Gastroesophageal sphincter (tissue), 4 donors: ENCODE measurements at regions not wholly inside any gene's neighbourhood (a gene's known extent, or its start where the extent isn't known, plus 50 kb on each side); places are given as distances from the start of the nearest gene placed in this dataset.

ENCODE experiments used
- ATAC-seq: fragments of 150-250 bp; one replicate; pipeline ENCODE4 v1.9.1; 2016; ENCODE audit warnings: mild to moderate bottlenecking, moderate library complexity
- H3K27ac ChIP-seq, 4 donors: fragments of 200-600 bp; sonication (generic) in 3 of 4; 1 replicate in 3 of 4; 2 replicates in 1 of 4; pipeline ENCODE4 v1.5.1; 2016 to 2019
- H3K27me3 ChIP-seq: fragments of 200-600 bp; sonication (generic); one replicate; pipeline ENCODE4 v1.5.1; 2019
- H3K36me3 ChIP-seq, 2 donors: fragments of 200-600 bp; sonication (generic); one replicate each; pipeline ENCODE4 v1.5.1; 2019; ENCODE audit warnings: control low read depth in 1 of 2
- H3K4me1 ChIP-seq, 3 donors: fragments of 200-600 bp; sonication (generic); 1 replicate in 2 of 3; 2 replicates in 1 of 3; pipeline ENCODE4 v1.5.1; 2016 to 2019; ENCODE audit warnings: control low read depth in 2 of 3
- H3K4me3 ChIP-seq, 2 donors: fragments of 200-600 bp; sonication (generic); one replicate each; pipeline ENCODE4 v1.5.1; 2019; ENCODE audit warnings: mild to moderate bottlenecking in 1 of 2, moderate library complexity in 1 of 2
- H3K9me3 ChIP-seq, 3 donors: fragments of 200-600 bp; sonication (generic); one replicate each; pipeline ENCODE4 v1.5.1; 2017 to 2019; ENCODE audit warnings: control low read depth in 2 of 3
- CTCF ChIP-seq, 4 experiments: fragments of 200-600 bp in 2 of 4; fragments of 450-650 bp in 2 of 4; sonication (generic) in 1 of 4; IDR thresholded peaks; one replicate each; pipeline ENCODE4 v1.5.1; 2017 to 2019; ENCODE audit warnings: antibody characterized with exemption in 4 of 4, mild to moderate bottlenecking in 2 of 4, moderate library complexity in 2 of 4
- EP300 ChIP-seq: sonication (generic); formaldehyde crosslinking; IDR thresholded peaks from one replicate; pipeline ENCODE4 v1.6.1; 2017; ENCODE audit warnings: antibody characterized with exemption, mild to moderate bottlenecking
- POLR2A ChIP-seq, 2 donors: fragments of 450-650 bp; IDR thresholded peaks; one replicate each; pipeline ENCODE4 v1.6.1; 2017; ENCODE audit warnings: antibody characterized with exemption in 2 of 2, mild to moderate bottlenecking in 2 of 2, moderate library complexity in 1 of 2
- POLR2AphosphoS5 ChIP-seq: sonication (generic); formaldehyde crosslinking; IDR thresholded peaks from one replicate; pipeline ENCODE4 v1.6.1; 2017; ENCODE audit warnings: antibody characterized with exemption
- WGBS, 2 donors: methylation state at CpG; one replicate each; pipeline ENCODE4 v1.1.5; 2018; ENCODE audit warnings: low coverage in 1 of 2; 5-methylcytosine and 5-hydroxymethylcytosine counted together

GRCh38 chr6:156420172-156420993, 356.8 kb upstream of the ARID1B start:
- peak overlapping the region in 2 of 4 donors; percentile 25 to 45 for H3K27ac ChIP-seq
- H3K9me3 ChIP-seq: peaks cover 0 to 26% (median 0%) of the 10 kb centered on the region in 3 donors
- H3K4me3 ChIP-seq: no peak overlapping the region
- no peak for ATAC-seq
- no peak for TF ChIP-seq POLR2A (IDR thresholded peaks at IDR 0.05)
- no peak for TF ChIP-seq CTCF (IDR thresholded peaks at IDR 0.05)
- no peak for TF ChIP-seq EP300
- TF ChIP-seq POLR2AphosphoS5: no peak
- WGBS, 2 donors: 56 to 73% methylated on average over 3 to 5 of the region's 5 CpGs
- H3K27me3 ChIP-seq: no peaks in the 10 kb centered on the region
- H3K36me3 ChIP-seq: no peaks in the 10 kb centered on the region
- H3K4me1 ChIP-seq: no peaks in the 10 kb centered on the region

- Histone ChIP-seq H3K36me3 (no peaks in the 10 kb centered on the region), H3K27ac (no peak overlapping the region), H3K9me3 (peaks cover 0 to 26% (median 0%) of the 10 kb centered on the region in 3 donors), H3K4me3 (no peak overlapping the region), H3K4me1 (no peaks in the 10 kb centered on the region), H3K27me3 (no peaks in the 10 kb centered on the region)
- 71 to 79% methylated on average over 2 of the region's 2 CpGs for WGBS, 2 donors
- no peak for ATAC-seq
- TF ChIP-seq POLR2AphosphoS5: no peak
Observed at GRCh38 chr6:156419594-156419993, 357.6 kb upstream of the ARID1B start.

GRCh38 chr6:156418253-156418652, 358.9 kb upstream of the ARID1B start:
- no peak for TF ChIP-seq POLR2A (IDR thresholded peaks at IDR 0.05)
- TF ChIP-seq CTCF (IDR thresholded peaks at IDR 0.05): no peak
- no peak for ATAC-seq
- Histone ChIP-seq H3K4me1 (no peaks in the 10 kb centered on the region), H3K9me3 (peaks cover 0 to 19% (median 0%) of the 10 kb centered on the region in 3 donors), H3K4me3 (no peak overlapping the region), H3K27me3 (no peaks in the 10 kb centered on the region), H3K36me3 (no peaks in the 10 kb centered on the region), H3K27ac (no peak overlapping the region)
- 73 to 79% methylated on average over 1 of the region's 1 CpG for WGBS, 2 donors

GRCh38 chr6:156416391-156416790, 360.8 kb upstream of the ARID1B start:
- Histone ChIP-seq H3K4me1 (no peaks in the 10 kb centered on the region), H3K4me3 (no peak overlapping the region), H3K27me3 (no peaks in the 10 kb centered on the region), H3K27ac (no peak overlapping the region), H3K9me3 (peaks cover 0 to 6% (median 0%) of the 10 kb centered on the region in 3 donors), H3K36me3 (no peaks in the 10 kb centered on the region)
- 82 to 100% methylated on average over 1 of the region's 1 CpG for WGBS, 2 donors
- TF ChIP-seq CTCF (IDR thresholded peaks at IDR 0.05): no peak
- no peak for TF ChIP-seq EP300
- no peak for TF ChIP-seq POLR2A (IDR thresholded peaks at IDR 0.05)
- TF ChIP-seq POLR2AphosphoS5: no peak
- no peak for ATAC-seq

- no peaks in the 10 kb centered on the region for H3K36me3 ChIP-seq
- TF ChIP-seq POLR2AphosphoS5: no peak
- no peak for TF ChIP-seq POLR2A (IDR thresholded peaks at IDR 0.05)
- no peak for TF ChIP-seq EP300
- no peak for TF ChIP-seq CTCF (IDR thresholded peaks at IDR 0.05)
- no peak overlapping the region for H3K27ac ChIP-seq
- H3K4me3 ChIP-seq: no peak overlapping the region
- 66 to 78% methylated on average over 2 of the region's 2 CpGs for WGBS, 2 donors
- no peaks in the 10 kb centered on the region for H3K27me3 ChIP-seq
- no peak for ATAC-seq
- no peaks in the 10 kb centered on the region for H3K4me1 ChIP-seq
- H3K9me3 ChIP-seq: peaks cover 0 to 8% (median 0%) of the 10 kb centered on the region in 3 donors
Observed at GRCh38 chr6:156413154-156413553, 364.0 kb upstream of the ARID1B start.
